Stimulated activated CD4-positive, alpha-beta T cell treated with anti-CD3 and anti-CD28 coated beads, Interleukin-1b, Interleukin-23, amount 100 ng/mL, for 1 hour (primary cell): ENCODE measurements at regions not wholly inside any gene's neighbourhood (a gene's known extent, or its start where the extent isn't known, plus 50 kb on each side); places are given as distances from the start of the nearest gene placed in this dataset.
"Not testable (repeated sequence)": the region's sequence is repeated elsewhere in the genome, so short reads cannot be mapped to it uniquely, and the experiment has no call there.

Experiments used
- DNase-seq, 2 donors: peaks; one replicate each; pipeline ENCODE4 v3.0.0-alpha.2; 2020; ENCODE audit warnings: low read depth in 2 of 2

- DNase-seq: no peak
Observed at GRCh38 chr7:106523482-106523881, 137.5 kb downstream of the CCDC71L start.

- DNase-seq: no peak
Observed at GRCh38 chr7:106522696-106523095, 138.3 kb downstream of the CCDC71L start.

- DNase-seq: no peak
Observed at GRCh38 chr7:106521541-106521940, 139.4 kb downstream of the CCDC71L start.

GRCh38 chr7:106520962-106521514 lies 139.9 kb downstream of the CCDC71L start:
- no peak for DNase-seq

GRCh38 chr7:106518967-106519366 lies 142.0 kb downstream of the CCDC71L start:
- DNase-seq: no peak

GRCh38 chr7:106518239-106518638 lies 142.7 kb downstream of the CCDC71L start:
- no peak for DNase-seq

- DNase-seq: no peak
Observed at GRCh38 chr7:106517508-106517907, 143.4 kb downstream of the CCDC71L start.

- no peak for DNase-seq
Observed at GRCh38 chr7:106515321-106515720, 145.6 kb downstream of the CCDC71L start.

- no peak for DNase-seq
Observed at GRCh38 chr7:106514881-106515280, 146.1 kb downstream of the CCDC71L start.

GRCh38 chr7:106512217-106512616 lies 148.7 kb downstream of the CCDC71L start:
- DNase-seq: no peak

GRCh38 chr7:106504645-106505044 lies 156.3 kb downstream of the CCDC71L start:
- DNase-seq: no peak

GRCh38 chr7:106504207-106504606 lies 156.8 kb downstream of the CCDC71L start:
- no peak for DNase-seq

GRCh38 chr7:106503626-106504025 lies 157.3 kb downstream of the CCDC71L start:
- DNase-seq: no peak

GRCh38 chr7:106501605-106502580 lies 159.1 kb downstream of the CCDC71L start:
- no peak for DNase-seq

- no peak for DNase-seq
Observed at GRCh38 chr7:106499897-106500296, 161.1 kb downstream of the CCDC71L start.

- DNase-seq: not testable (repeated sequence)
Observed at GRCh38 chr7:106498005-106498404, 163.0 kb downstream of the CCDC71L start.

GRCh38 chr7:106493041-106493731 lies 167.8 kb downstream of the CCDC71L start:
- no peak for DNase-seq

GRCh38 chr7:106488465-106488864 lies 172.5 kb downstream of the CCDC71L start:
- DNase-seq: no peak

- DNase-seq: no peak
Observed at GRCh38 chr7:106487892-106488291, 173.1 kb downstream of the CCDC71L start.

- DNase-seq: no peak
Observed at GRCh38 chr7:106486331-106486730, 174.6 kb downstream of the CCDC71L start.

GRCh38 chr7:106485919-106486318 lies 175.0 kb downstream of the CCDC71L start:
- no peak for DNase-seq

- no peak for DNase-seq
Observed at GRCh38 chr7:106485031-106485551, 175.9 kb downstream of the CCDC71L start.
